Keratinocyte (primary cell): ENCODE measurements at regions not wholly inside any gene's neighbourhood (a gene's known extent, or its start where the extent isn't known, plus 50 kb on each side); places are given as distances from the start of the nearest gene placed in this dataset.

Experiments used
- EZH2 ChIP-seq: IDR thresholded peaks from one replicate; pipeline ENCODE4 v1.6.1; 2012; ENCODE audit warnings: inconsistent platforms, mild to moderate bottlenecking, low read length, moderate library complexity
- TF ChIP-seq, protein P1 (sequence below), 3 experiments: IDR thresholded peaks in 1 of 3; conservative IDR thresholded peaks in 1 of 3; optimal IDR thresholded peaks in 1 of 3; 2 replicates in 2 of 3; 3 replicates in 1 of 3; pipeline versions ENCODE3 to v1.5.1; 2011; ENCODE audit warnings: low read length in 3 of 3, mild to moderate bottlenecking in 3 of 3, moderate library complexity in 2 of 3, control low read depth in 1 of 3, inconsistent platforms in 1 of 3; ENCODE audit not compliant: insufficient read depth in 2 of 3; ENCODE audit errors: extremely low read depth in 1 of 3

DNA sequence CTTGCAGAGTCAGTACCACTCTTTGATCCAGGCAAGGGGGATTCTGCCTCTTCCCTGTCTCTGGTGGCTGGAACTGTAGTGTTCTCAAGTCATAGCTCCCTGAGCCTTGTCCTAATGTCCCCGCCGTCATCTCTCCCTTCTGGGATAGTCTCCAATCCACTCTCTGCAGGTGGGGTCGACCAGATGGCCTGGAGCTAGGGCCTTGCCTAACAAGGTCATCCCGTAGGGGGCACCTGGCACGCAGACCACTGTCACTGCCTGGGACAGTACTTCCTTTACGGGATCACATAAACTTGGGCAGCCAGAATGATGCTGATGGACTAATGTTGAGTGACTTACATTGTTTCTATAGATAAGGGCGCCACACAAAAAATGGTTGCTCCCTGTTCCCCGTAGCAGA, 118.9 kb upstream of the SLC22A23 start:
- TF ChIP-seq, protein P1, sequence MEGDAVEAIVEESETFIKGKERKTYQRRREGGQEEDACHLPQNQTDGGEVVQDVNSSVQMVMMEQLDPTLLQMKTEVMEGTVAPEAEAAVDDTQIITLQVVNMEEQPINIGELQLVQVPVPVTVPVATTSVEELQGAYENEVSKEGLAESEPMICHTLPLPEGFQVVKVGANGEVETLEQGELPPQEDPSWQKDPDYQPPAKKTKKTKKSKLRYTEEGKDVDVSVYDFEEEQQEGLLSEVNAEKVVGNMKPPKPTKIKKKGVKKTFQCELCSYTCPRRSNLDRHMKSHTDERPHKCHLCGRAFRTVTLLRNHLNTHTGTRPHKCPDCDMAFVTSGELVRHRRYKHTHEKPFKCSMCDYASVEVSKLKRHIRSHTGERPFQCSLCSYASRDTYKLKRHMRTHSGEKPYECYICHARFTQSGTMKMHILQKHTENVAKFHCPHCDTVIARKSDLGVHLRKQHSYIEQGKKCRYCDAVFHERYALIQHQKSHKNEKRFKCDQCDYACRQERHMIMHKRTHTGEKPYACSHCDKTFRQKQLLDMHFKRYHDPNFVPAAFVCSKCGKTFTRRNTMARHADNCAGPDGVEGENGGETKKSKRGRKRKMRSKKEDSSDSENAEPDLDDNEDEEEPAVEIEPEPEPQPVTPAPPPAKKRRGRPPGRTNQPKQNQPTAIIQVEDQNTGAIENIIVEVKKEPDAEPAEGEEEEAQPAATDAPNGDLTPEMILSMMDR (optimal IDR thresholded peaks at IDR 0.05 in 1 of 3, IDR thresholded peaks at IDR 0.05 in 1 of 3, conservative IDR thresholded peaks at IDR 0.05 in 1 of 3; ENCODE audit: extremely low read depth in 1 of 3, insufficient read depth in 2 of 3, low read length in 3 of 3): no peak
- TF ChIP-seq EZH2: no peak
